ENCODE measurements at regions not wholly inside any gene's neighbourhood (a gene's known extent, or its start where the extent isn't known, plus 50 kb on each side); places are given as distances from the start of the nearest gene placed in this dataset.

DNA sequence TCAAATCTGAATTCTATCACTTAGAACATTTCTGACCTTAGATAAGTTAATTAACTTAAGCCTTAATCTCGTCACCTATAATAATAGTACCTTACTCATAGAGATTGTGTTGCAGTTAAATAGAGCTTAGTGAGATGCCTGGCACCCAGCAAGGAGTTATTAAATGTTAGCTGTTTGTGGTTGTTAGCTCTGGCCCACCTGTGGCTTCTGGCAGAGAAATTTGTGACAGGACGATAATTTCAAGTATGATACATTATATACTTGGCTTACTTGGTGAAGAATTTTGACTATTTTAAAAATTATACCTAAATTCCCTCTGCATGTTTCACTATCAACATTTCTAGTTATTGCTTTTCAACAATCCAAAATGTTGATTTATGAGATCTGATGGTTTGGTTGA is 102.9 kb upstream of the CEP162 start:
- TF ChIP-seq POLR2A (IDR thresholded peaks at IDR 0.05; ENCODE audit: low read depth, low read length) (no peak), POLR2AphosphoS5 (IDR thresholded peaks at IDR 0.05; ENCODE audit: low read depth, low read length) (no peak), TAF1 (IDR thresholded peaks at IDR 0.05; ENCODE audit: borderline replicate concordance, low read depth, low read length) (no peak)
